Activated CD4-positive, alpha-beta T cell treated with anti-CD3 and anti-CD28 coated beads, Interleukin-10, Interleukin-2, amounts not matched to agents 100 ng/mL and 50 ng/mL, durations not matched to agents 16 hours and 8 hours (primary cell): ENCODE measurements at regions not wholly inside any gene's neighbourhood (a gene's known extent, or its start where the extent isn't known, plus 50 kb on each side); places are given as distances from the start of the nearest gene placed in this dataset.

Experiments
- DNase-seq: peaks from one replicate; pipeline ENCODE4 v3.0.0-alpha.2; 2020

- no peak for DNase-seq
Observed at GRCh38 chr5:4422247-4422646, 717.9 kb upstream of the ADAMTS16 start.

GRCh38 chr5:4424895-4425294 is 715.2 kb upstream of the ADAMTS16 start:
- DNase-seq: no peak

- DNase-seq: no peak
Observed at GRCh38 chr5:4440536-4440935, 699.6 kb upstream of the ADAMTS16 start.

GRCh38 chr5:4442221-4442620 is 697.9 kb upstream of the ADAMTS16 start:
- DNase-seq: no peak

- no peak for DNase-seq
Observed at GRCh38 chr5:4447657-4448056, 692.5 kb upstream of the ADAMTS16 start.

- DNase-seq: no peak
Observed at GRCh38 chr5:4453655-4454054, 686.5 kb upstream of the ADAMTS16 start.

GRCh38 chr5:4479426-4479825 is 660.7 kb upstream of the ADAMTS16 start:
- no peak for DNase-seq

GRCh38 chr5:4480528-4481349 is 659.4 kb upstream of the ADAMTS16 start:
- no peak for DNase-seq

GRCh38 chr5:4487581-4487980 is 652.5 kb upstream of the ADAMTS16 start:
- no peak for DNase-seq

GRCh38 chr5:4511996-4512656 is 628.0 kb upstream of the ADAMTS16 start:
- no peak for DNase-seq

- no peak for DNase-seq
Observed at GRCh38 chr5:4513381-4513780, 626.7 kb upstream of the ADAMTS16 start.

GRCh38 chr5:4514067-4514648 is 626.0 kb upstream of the ADAMTS16 start:
- no peak for DNase-seq

- no peak for DNase-seq
Observed at GRCh38 chr5:4518903-4519672, 621.0 kb upstream of the ADAMTS16 start.

- no peak for DNase-seq
Observed at GRCh38 chr5:4520559-4520958, 619.6 kb upstream of the ADAMTS16 start.

- DNase-seq: no peak
Observed at GRCh38 chr5:4523038-4523437, 617.1 kb upstream of the ADAMTS16 start.

GRCh38 chr5:4531756-4532704 is 608.1 kb upstream of the ADAMTS16 start:
- DNase-seq: no peak

- DNase-seq: no peak
Observed at GRCh38 chr5:4532705-4533080, 607.4 kb upstream of the ADAMTS16 start.

- no peak for DNase-seq
Observed at GRCh38 chr5:4533457-4534105, 606.5 kb upstream of the ADAMTS16 start.

- DNase-seq: no peak
Observed at GRCh38 chr5:4537489-4537888, 602.6 kb upstream of the ADAMTS16 start.

GRCh38 chr5:4540375-4541173 is 599.6 kb upstream of the ADAMTS16 start:
- no peak for DNase-seq

GRCh38 chr5:4541334-4541733 is 598.8 kb upstream of the ADAMTS16 start:
- no peak for DNase-seq
